ENCODE measurements at regions not wholly inside any gene's neighbourhood (a gene's known extent, or its start where the extent isn't known, plus 50 kb on each side); places are given as distances from the start of the nearest gene placed in this dataset.
"Not testable (repeated sequence)": the region's sequence is repeated elsewhere in the genome, so short reads cannot be mapped to it uniquely, and the experiment has no call there.

DNA sequence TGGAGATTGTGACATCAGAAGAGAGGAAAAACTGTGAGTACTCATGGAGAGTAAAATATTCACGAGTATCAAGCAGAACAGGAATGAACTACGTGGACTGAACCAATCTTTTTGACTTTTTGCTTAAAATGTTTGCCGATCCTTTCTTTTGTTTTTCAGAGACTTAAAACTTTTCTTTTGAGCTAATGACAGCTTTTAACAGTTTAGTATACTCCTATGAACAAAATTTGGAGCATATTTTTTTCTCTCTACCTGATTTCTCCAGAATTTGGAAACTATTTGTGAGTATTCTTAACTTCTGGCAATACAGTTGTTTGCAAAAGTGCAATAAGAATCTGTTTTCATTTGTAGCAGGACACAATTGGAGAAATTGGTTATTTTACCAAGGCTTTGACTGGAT, 786.3 kb downstream of the SORCS1 start:
- DNase-seq, result no peak

DNA sequence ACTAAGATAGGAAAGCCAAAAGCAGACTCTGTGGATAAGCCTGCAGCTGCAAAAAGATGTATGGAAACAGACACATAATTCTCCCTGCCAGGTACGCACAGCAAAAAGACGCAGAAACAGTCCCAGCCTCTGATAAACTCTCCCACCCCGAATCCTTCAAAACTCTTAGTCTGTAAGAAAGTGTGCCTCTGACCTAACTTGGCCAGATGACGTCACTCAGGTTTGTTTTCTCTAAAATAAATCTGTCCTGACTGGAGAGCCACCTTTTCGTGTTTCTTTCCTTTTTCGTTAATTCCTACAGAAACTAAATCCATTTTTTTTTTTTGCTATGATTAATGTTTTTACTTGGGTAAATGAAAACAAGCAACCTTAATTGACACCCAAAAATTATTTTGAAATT, 793.8 kb downstream of the SORCS1 start:
- DNase-seq, result no peak

DNA sequence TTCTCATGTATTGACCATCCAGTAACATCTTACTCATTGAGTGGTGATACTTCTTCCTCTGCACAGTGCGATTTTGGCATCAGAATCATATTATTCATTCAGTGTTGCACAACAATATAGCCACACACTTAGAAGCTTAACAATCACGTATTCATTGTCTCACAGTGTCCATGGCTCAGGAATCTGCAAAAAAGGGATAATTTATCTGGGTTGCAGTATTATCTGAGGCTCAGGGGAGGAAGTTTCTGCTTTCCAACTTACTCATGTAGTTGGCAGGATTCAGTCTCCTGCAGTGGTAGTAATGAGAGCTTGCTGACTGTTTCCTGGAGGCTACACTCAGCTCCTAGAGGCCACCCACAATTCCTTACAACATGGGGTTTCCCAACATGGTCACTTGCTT, 803.6 kb downstream of the SORCS1 start:
- no peak for DNase-seq

GRCh38 chr10:106355450-106355849, 809.1 kb downstream of the SORCS1 start:
- DNase-seq, result no peak

DNA sequence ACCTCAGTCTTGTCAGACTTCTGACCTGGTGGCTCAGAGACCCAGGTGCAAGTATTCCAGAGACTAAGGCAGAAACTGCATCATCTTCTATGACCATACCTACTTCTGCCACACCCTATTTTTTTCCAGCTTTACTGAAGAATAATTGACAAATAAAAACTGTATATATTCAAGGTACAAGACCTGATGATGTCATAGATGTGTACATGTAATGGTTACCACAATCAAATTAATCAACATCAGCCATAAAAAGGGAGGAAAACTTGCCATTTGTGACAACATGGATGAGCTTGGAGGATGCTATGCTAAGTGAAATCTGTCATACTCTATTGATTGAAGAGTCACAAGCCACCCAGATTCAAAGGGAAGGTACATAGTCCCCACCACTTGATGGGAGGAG, 815.6 kb downstream of the SORCS1 start:
- DNase-seq, result no peak

DNA sequence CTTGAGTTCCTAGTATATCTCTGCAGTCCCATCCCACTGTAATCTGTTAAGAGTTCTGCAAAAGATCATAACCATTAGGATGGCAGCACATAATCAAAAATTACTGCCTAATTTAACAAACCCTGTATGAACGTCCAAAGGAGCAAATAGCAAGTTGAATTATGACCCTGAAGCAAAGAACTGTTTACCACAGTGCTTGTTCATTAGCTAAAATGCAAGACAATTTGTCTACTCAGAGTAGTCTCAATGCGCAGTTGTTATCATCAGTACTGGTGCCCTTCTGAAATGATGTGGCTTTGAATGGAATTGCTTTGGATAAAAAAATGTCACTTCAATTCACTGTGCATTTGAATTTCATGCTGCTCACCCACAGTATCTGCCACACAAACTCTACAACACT, 817.0 kb downstream of the SORCS1 start:
- DNase-seq, result no peak

DNA sequence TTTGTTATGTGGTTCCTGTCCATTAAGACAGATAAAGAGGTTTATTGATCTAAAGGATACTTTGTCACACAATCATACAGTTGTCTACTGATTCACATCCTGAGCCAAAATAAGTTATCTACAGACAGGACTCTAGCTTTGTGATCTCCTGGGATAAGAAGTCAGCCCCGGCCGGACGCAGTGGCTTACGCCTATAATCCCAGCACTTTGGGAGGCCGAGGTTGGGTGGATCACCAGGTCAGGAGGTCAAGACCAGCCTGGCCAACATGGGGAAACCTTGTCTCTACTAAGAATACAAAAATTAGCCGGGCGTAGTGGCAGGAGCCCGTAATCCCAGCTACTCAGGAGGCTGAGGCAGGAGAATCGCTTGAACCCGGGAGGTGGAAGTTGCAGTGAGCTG, 821.0 kb downstream of the SORCS1 start:
- DNase-seq, result not testable (repeated sequence)

- no peak for DNase-seq
Measured at GRCh38 chr10:106341356-106341755, 823.1 kb downstream of the SORCS1 start.

DNA sequence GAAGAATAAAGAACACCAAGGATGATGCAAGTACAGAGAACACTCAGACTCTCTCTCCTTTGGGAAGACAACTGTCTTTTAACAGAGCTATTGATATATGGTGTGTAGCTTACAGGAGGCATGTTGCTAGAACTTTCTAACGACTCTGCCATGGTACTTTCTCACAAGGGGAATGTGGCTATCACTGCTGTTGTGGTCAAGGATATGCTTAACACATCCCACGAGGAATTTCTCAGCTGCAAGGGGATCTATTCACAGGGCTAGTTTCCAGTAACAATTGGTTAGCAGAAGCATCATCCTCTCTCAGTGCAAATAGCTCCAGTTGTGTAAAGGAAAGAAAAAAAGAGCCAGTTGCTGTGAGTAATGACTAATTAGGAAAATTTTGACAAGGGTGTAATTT, 826.0 kb downstream of the SORCS1 start:
- DNase-seq, result no peak

DNA sequence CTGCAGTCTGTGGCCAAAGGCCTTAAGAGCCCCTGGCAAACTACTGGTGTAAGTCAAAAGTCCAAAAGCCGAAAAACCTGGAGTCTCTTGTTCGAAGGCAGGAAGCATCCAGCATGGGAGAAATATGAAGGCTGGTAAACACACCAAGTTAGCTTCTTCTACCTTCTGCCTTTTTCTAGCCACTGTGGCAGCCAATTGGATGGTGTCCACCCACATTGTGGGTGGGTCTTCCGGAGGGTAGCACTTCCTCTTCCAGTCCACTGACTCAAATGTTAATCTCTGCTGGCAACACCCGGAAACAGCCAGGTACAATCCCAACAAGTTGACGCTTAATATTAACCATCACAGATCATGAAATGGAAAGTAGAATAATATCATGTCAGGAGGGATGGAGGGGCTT, 827.6 kb downstream of the SORCS1 start:
- DNase-seq, result no peak

- no peak for DNase-seq
Measured at GRCh38 chr10:106327747-106328146, 836.8 kb downstream of the SORCS1 start.

DNA sequence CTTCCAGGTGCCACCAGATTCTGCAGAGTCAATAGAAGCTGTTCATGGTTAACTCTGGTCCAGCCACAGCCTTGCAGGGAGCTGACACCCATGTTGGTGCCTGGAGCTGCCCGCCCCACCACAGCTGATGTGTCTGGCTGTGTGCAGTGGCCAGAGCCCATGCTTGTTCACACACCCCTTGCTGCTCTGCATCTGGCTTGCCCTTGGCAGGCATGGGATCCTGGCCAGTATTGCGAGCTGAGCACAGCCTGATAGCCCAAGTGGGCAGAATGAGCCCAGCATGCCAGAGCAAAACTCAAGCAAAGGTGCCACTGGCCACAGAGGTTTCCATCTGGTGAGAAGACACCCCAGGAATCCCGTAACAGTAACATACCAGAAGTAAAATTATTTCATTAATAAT, 843.6 kb downstream of the SORCS1 start:
- no peak for DNase-seq

GRCh38 chr10:106320078-106320477, 844.4 kb downstream of the SORCS1 start:
- DNase-seq, result no peak

DNA sequence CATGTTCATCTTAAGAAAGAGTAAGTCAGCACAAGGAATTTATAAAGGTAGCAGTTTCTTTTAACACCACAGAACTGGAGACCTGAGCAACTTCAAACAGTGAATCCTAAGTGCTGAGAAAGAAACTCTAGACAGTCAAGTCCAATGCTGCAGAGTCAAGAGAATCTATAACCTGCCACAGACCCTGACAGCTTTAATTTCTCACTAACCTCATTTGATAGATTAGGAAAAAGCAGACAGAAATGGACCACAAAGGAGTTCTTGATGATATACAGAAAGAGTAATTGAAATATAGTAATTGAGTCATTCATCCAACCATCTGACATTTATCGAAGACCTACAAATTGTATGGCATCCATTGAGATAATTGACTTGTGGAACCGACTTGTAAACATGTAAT, 847.0 kb downstream of the SORCS1 start:
- DNase-seq, result no peak

- DNase-seq, result no peak
Measured at GRCh38 chr10:106313041-106313440, 851.5 kb downstream of the SORCS1 start.

GRCh38 chr10:106312087-106312486, 852.4 kb downstream of the SORCS1 start:
- DNase-seq, result no peak

- no peak for DNase-seq
Measured at GRCh38 chr10:106311590-106311989, 852.9 kb downstream of the SORCS1 start.

DNA sequence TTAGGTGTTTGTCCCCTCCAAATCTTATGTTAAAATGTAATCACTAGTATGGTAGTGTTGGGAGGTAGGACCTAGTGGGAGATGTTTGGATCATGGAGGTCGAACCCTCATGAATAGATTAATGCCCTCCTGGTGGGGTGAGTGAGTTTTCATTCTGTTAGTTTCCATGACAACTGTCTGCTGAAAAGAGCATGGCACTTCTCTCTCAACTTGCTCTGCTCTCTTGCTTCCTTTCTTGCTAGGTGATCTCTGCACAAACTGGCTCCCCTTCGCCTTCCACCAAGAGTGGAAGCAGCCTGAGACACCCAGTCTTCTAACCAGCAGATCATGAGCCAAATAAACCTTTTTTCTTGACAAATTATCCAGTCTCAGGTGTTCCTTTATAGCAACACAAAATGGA, 853.9 kb downstream of the SORCS1 start:
- no peak for DNase-seq

DNA sequence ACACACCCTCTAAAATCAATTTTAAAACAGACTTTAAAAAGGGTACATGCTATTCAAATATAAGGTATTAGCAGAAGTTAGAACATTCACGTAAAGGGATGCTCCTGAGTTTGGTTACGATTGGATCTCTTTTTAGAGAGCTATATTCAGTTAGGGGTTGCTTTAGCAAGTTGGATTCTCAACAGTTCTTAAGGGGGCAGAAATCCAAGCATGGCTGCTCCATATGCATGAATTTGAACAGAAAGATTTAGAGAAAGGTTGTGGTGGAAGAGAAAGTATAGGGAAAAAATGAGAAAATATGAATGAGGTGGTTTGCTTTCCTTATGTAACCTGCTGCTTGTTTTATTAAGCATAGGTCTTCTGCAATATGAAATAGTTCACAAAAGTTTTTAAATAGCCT, 855.1 kb downstream of the SORCS1 start:
- DNase-seq, result no peak

DNA sequence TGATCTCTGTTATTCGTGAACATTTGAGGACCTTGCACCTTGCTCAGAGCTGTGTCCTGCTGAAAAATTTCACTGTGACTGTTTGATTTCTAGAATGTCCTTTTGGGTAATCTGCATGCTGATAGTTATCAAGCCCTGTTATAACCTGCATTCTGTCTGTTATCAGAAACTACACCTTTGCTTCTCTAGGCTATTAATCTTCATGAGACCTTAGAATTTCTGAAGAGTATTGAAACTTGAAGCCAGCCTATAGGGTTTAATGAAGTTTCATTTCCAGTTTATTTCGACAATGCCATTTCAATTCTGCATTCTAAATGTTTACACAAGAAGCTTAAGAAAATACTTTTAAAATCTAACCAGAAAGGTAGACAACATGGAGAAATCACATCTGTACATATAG, 856.2 kb downstream of the SORCS1 start:
- DNase-seq, result no peak

GRCh38 chr10:106304056-106304455, 860.5 kb downstream of the SORCS1 start:
- no peak for DNase-seq

GRCh38 chr10:106302961-106303360, 861.5 kb downstream of the SORCS1 start:
- DNase-seq, result no peak

- no peak for DNase-seq
Measured at GRCh38 chr10:106301146-106301545, 863.4 kb downstream of the SORCS1 start.

GRCh38 chr10:106296750-106297392, 867.6 kb downstream of the SORCS1 start:
- no peak for DNase-seq

- no peak for DNase-seq
Measured at GRCh38 chr10:106284802-106285587, 879.5 kb downstream of the SORCS1 start.

Measured in NCI-H146 (cell line).